ENCODE measurements at regions not wholly inside any gene's neighbourhood (a gene's known extent, or its start where the extent isn't known, plus 50 kb on each side); places are given as distances from the start of the nearest gene placed in this dataset.
"Not testable (repeated sequence)": the region's sequence is repeated elsewhere in the genome, so short reads cannot be mapped to it uniquely, and the experiment has no call there.

DNA sequence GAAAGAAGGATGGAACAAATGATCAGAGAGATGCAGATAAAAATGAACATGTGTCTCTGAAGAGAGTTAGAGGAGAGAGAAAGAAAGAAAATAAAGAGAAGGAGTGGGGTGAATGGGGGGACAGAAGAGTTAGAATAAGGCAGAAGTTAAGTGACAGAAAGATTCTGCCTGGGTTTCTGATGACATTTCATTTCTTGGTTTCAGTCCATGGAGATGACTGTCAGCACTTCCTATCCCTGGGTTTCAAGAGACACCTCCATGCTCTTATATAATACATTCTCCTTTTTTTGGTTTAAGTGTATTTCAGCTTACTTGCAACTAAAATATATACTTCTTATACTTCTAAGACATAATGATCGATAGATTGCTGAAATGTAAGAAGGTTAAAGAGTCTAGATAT lies 213.0 kb upstream of the IL12B start:
- no peak for DNase-seq

DNA sequence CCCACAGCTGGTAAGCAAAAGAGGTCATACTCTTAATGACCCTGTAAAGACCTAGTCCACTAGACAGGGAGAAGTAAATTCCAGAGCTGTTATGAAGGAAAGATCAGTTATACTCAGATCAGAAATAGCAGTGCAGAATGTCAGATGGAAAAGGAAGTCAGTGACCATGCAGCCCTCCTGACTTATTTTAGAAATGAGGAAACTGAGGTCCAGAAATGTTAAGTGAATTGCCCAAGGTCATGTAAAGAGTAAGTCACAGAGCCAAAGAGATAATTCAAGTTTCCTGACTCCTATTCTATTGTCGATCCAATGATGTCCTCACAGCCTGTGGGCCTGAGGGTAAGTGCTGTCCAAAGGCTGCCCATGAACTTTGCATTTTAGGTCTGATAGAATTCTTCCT lies 214.9 kb upstream of the IL12B start:
- no peak for DNase-seq

GRCh38 chr5:159547466-159548195 lies 217.3 kb upstream of the IL12B start:
- no peak for DNase-seq

- DNase-seq, result no peak
These were observed 218.2 kb upstream of the IL12B start for GRCh38 chr5:159548517-159548916.

DNA sequence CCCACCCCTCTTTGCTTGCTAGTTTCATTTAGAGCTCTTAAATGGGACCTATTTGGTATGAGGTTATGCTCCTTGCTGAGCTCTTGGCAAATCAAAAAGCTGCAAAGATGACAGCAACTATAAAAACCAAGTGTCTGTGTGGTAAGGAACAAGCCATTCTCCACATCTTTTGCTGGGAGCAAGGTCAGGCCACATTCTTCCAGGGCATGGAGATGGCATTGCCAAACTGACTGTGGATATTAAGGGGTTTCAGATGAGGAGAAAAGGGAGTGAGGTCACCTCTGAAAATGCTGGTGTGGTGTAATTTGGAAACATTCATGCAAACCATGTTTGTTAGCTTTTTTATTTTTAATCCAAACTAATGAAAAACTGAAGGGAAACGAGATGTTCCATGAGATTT lies 218.8 kb upstream of the IL12B start:
- no peak for DNase-seq

- DNase-seq, result no peak
These were observed 220.7 kb upstream of the IL12B start for GRCh38 chr5:159550951-159551350.

GRCh38 chr5:159552751-159553150 lies 222.5 kb upstream of the IL12B start:
- DNase-seq, result no peak

DNA sequence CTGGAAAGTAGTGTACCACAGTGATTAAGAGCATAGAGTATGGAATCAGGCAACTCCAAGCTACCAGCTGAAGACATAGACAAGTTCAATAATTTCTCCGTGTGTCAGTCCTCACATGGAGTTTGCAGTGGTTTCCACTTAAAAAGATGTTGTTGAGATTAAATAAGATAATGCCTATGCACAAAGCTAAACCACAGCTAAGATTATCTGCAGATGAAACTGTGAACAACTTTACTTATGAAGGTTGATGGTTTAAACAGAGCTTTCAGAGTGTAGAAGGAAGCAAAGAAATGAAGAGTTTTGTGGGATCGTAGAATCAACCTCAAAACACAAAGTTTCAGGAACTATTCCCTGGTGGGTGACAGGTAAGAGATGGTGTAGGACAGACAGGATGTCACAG lies 223.5 kb upstream of the IL12B start:
- DNase-seq, result no peak

DNA sequence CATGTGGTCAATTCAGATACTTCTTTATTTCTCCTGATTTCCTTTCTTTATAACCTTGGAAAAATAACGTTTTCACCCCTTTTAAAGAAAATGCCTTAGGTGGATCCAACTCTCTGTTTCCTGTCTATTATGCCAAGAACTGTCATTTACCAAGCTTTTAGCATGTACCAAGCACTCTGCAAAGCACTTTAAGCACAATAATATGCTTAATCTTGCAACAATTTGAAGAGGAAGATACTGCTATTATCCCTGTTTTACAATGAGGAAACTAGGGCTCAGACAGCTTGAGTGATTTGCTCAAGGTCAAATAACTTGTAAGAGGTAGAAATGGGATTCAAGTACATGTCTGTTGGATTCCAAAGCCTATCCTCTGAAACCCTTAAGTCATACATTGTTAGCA lies 224.8 kb upstream of the IL12B start:
- no peak for DNase-seq

- DNase-seq, result no peak
These were observed 229.1 kb upstream of the IL12B start for GRCh38 chr5:159559337-159559736.

DNA sequence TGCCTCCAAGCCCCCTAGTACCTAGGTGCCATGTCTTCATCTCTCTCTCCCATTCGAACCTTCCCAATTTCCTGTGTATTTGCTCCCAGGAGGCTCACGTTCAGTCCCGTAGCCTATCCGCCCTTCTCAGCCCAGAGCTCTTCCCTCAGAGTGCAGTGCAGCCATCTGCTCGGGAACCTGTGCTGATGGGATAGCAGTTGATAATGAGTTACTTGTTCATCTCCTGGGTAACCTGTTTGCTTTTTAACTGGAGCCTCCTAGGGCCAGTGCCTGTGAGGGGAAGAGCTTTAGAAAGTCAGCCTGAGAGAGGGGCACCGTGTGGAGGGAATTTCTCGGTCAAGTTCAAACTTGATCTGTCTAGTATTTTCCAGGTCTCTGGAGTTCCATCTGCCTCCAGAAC lies 229.8 kb upstream of the IL12B start:
- DNase-seq, result no peak

GRCh38 chr5:159564031-159564430 lies 233.7 kb upstream of the IL12B start:
- DNase-seq, result no peak

DNA sequence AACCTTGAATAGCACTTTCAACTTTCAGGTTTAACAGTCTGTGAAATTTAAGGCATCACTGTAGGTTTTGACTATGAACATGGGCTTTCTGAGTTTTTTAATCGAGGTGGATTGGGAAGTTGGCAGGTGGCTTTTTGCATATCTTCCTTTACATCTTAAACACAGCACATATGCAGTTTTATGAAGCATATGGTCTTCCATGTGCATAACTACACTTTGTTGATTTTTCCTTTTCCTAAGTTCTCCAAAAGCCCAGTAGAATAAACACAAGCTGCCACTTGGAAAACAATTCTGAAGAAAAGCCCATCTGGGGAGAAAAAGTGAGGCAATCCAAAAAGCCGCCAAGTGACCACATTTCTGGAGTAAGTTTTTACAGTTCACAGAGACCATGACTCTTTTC lies 236.5 kb upstream of the IL12B start:
- DNase-seq, result no peak

DNA sequence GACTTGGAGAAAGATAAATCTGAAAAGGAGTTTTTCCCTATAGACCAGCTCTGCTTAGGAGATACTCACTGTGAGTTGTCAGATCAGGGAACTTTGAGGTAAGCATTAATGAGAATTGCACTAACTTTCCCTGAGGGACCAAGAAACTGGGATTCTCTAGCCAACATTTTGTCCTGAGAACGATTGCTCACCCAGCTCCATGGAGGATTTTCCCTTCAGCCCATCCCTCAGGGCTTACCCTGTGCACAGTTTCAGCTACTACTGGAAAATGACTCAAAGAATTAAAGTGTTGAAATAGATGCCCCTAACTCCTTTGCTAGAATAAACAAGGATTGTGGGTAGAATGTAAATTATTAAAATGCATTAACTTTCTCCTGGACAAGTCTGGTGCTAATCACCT lies 237.2 kb upstream of the IL12B start:
- DNase-seq, result no peak

- DNase-seq, result no peak
These were observed 241.4 kb upstream of the IL12B start for GRCh38 chr5:159571501-159572244.

DNA sequence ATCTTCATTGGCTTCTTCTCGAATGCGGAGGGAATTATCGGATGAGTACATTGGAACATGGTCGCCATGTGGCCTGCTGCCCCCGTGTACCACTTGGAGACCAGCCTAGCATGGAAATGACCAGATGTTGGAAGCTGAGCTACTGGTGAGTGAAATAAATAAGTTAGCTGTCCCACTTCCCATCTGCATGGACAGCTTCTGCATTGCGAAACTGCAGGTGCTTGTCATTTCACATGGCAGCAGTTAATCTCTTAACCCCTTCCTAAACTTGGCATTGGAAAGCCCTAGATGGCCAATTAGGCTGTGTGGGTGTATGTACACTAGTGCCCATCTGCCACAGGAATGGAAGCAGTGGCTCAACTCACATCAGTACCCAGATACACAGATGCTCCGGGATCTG lies 246.6 kb upstream of the IL12B start:
- no peak for DNase-seq

DNA sequence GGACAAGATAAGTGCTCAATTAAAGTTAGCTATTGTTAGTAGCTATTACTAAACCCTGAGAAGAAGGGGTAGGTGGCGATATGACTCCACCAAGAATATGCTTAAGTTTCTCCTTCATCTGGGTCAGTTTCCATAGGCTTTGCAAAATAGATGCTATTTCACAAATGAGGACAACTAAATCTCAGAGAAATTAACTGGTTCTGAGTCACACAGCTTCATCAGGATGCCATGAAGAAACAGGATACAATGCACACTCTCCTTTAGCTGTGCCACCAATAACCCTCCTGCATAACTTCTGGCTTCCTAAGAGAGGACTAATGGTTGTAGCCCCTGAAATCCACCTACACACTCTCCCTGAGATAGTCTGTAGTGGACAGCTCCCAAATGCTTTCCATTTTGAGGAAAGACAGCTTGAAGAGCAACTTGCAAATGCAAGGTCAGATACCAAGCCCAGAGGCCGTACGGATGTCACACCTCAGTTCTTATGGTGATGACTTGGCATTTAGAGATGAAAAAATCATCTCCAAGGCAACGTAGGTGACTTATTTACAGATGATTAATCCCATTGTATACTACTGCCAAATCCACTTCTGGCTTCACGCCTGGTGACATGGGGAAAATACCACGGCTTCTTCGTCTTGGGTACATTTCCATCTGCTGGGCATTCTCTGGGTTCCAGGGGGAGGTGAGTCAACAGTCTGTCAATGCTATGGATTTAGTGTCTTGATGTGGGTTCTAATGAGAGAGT lies 251.4 kb upstream of the IL12B start:
- DNase-seq, result no peak

DNA sequence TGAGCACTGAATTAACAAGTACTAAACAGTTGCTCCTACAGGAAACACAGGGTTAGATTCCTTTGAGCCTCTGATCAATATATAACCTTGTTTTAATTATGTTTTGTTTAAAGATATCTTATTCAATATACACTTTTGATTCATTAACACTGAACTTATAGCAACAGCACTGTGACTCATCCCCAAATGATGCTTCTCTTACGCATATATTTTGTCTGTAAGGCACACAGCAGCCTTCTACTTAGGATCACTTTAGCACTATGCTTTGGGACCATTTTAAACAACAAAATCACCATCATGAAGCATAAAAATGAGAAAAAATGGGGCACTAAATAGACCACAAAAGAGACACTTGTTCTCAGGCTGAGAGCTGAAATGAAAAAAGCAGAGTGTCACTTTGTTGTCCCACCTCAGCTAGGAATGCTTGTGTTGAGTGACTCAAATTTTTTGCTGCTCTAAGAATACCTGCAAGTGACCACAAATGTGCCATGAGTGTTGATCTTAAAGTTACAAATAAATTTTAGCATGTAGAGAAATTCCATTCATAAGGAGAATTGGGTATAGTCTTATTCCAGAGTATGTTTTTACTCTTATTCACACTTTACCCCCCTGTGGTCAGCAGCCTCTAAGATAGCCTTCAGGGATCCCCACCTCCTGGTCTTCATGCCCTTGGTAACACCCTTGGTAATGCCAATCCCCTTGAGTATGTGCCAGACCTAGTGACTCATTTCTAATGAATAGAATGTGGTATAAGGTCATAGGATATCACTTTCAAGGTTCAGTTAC lies 252.7 kb upstream of the IL12B start:
- no peak for DNase-seq

- no peak for DNase-seq
These were observed 256.6 kb upstream of the IL12B start for GRCh38 chr5:159586921-159587320.

- DNase-seq, result no peak
These were observed 258.7 kb upstream of the IL12B start for GRCh38 chr5:159588941-159589340.

DNA sequence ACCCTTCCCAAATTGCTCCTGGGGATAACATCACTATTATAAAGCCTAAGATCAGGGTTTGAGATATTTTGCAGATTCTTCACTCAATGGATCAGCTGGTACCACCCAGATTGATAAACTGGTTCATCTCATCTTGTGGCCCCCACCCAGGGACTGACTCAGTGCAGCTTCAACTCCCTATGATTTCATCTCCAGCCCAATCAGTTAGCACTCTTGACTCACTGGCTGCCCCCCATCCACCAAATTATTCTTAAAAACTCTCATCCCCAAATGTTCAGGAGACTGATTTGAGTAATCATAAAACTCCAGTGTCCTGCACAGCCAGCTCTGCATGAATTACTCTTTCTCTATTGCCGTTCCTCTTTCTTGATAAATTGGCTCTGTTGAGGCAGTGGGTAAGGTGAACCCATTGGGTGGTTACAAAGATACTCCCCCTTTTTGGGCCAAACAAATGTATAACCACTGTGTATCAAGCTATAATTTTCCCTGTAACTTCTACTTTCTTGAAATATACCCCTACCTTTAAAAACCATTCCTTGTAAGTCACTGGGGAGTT lies 263.3 kb upstream of the IL12B start:
- DNase-seq, result no peak

DNA sequence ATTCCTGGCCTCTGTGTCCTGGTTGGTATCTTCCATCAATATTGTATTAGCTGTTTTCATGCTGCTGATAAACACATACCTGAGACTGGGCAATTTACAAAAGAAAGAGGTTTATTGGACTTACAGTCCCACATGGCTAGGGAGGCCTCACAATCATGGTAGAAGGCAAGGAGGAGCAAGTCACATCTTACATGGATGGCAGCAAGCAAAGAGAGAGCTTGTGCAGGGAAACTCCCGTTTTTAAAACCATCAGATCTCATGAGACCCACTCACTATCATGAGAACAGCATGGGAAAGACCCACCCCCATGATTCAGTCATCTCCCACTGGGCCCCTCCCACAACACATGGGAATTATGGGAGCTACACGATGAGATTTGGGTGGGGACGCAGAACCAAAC lies 265.3 kb upstream of the IL12B start:
- not testable (repeated sequence) for DNase-seq

GRCh38 chr5:159601216-159601615 lies 270.9 kb upstream of the IL12B start:
- no peak for DNase-seq

Data from midbrain (tissue), 1 donor.